ENCODE measurements at regions not wholly inside any gene's neighbourhood (a gene's known extent, or its start where the extent isn't known, plus 50 kb on each side); places are given as distances from the start of the nearest gene placed in this dataset.

- no peak for DNase-seq (ENCODE audit: insufficient read length)
- no peak for TF ChIP-seq TAF1 (IDR thresholded peaks at IDR 0.05; ENCODE audit: borderline replicate concordance, low read depth, low read length)
- TF ChIP-seq POLR2AphosphoS5 (IDR thresholded peaks at IDR 0.05; ENCODE audit: low read depth, low read length), result no peak
- no peak for TF ChIP-seq POLR2A (IDR thresholded peaks at IDR 0.05; ENCODE audit: low read depth, low read length)
- FAIRE-seq, result no peak
These were observed 51.1 kb upstream of the ZNF236 start for GRCh38 chr18:76771192-76771799.

GRCh38 chr18:76767954-76768353 is 54.4 kb upstream of the ZNF236 start:
- DNase-seq (ENCODE audit: insufficient read length) (no peak), FAIRE-seq (no peak)
- TF ChIP-seq TAF1 (IDR thresholded peaks at IDR 0.05; ENCODE audit: borderline replicate concordance, low read depth, low read length) (no peak), POLR2A (IDR thresholded peaks at IDR 0.05; ENCODE audit: low read depth, low read length) (no peak), POLR2AphosphoS5 (IDR thresholded peaks at IDR 0.05; ENCODE audit: low read depth, low read length) (no peak)

- FAIRE-seq, result no peak
- DNase-seq (ENCODE audit: insufficient read length), result no peak
- TF ChIP-seq POLR2AphosphoS5 (IDR thresholded peaks at IDR 0.05; ENCODE audit: low read depth, low read length) (no peak), POLR2A (IDR thresholded peaks at IDR 0.05; ENCODE audit: low read depth, low read length) (no peak), TAF1 (IDR thresholded peaks at IDR 0.05; ENCODE audit: borderline replicate concordance, low read depth, low read length) (no peak)
These were observed 55.9 kb upstream of the ZNF236 start for GRCh38 chr18:76766429-76766828.

GRCh38 chr18:76765649-76766048 is 56.7 kb upstream of the ZNF236 start:
- no peak for TF ChIP-seq POLR2A (IDR thresholded peaks at IDR 0.05; ENCODE audit: low read depth, low read length)
- TF ChIP-seq POLR2AphosphoS5 (IDR thresholded peaks at IDR 0.05; ENCODE audit: low read depth, low read length), result no peak
- no peak for TF ChIP-seq TAF1 (IDR thresholded peaks at IDR 0.05; ENCODE audit: borderline replicate concordance, low read depth, low read length)
- no peak for FAIRE-seq
- DNase-seq (ENCODE audit: insufficient read length), result no peak

- FAIRE-seq (no peak), DNase-seq (ENCODE audit: insufficient read length) (no peak)
- TF ChIP-seq TAF1 (IDR thresholded peaks at IDR 0.05; ENCODE audit: borderline replicate concordance, low read depth, low read length), result no peak
- TF ChIP-seq POLR2A (IDR thresholded peaks at IDR 0.05; ENCODE audit: low read depth, low read length), result no peak
- TF ChIP-seq POLR2AphosphoS5 (IDR thresholded peaks at IDR 0.05; ENCODE audit: low read depth, low read length), result no peak
These were observed 58.0 kb upstream of the ZNF236 start for GRCh38 chr18:76764291-76764901.

DNA sequence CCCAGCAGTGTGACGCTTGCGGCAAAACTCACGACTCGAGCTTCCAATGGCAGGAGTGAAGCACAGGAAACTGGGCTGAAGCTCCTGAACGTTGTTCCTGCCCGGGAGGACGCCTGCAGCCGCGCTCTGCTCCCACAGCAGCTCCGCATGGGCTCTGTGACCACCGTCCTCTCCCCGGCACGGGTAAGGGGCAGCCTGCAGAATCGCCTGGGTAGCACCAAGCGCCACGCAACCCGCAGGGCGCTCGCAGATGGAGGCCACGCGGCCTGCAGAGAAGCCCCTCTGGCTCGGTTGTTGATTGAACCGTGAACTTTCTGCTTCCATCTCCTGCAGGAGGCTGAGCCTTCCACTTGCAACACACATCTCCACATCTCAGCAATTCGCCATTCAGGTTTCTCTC is 63.3 kb upstream of the ZNF236 start:
- DNase-seq (ENCODE audit: insufficient read length) (no peak), FAIRE-seq (no peak)
- no peak for TF ChIP-seq TAF1 (IDR thresholded peaks at IDR 0.05; ENCODE audit: borderline replicate concordance, low read depth, low read length)
- no peak for TF ChIP-seq POLR2AphosphoS5 (IDR thresholded peaks at IDR 0.05; ENCODE audit: low read depth, low read length)
- TF ChIP-seq POLR2A (IDR thresholded peaks at IDR 0.05; ENCODE audit: low read depth, low read length), result no peak

DNA sequence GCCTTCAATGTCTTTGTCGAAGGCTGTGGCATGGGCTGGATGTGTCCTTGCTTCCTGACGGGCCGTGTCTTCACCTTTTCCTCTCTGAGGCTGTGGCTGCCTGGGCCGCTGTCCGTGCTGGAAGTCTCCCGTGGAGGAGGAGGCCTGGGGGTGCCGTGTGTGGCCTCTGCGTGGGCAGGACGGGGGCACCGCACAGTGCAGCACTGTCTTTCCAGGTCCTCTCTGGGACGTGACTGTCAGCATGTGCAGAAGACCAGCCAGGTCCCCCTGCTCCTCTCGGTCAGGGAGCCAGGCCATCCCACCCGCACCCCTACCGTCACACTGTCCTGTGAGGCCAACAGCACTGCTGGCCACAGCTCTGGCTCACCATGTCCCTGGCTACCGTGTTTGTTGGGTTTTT is 64.4 kb upstream of the ZNF236 start:
- TF ChIP-seq POLR2A (IDR thresholded peaks at IDR 0.05; ENCODE audit: low read depth, low read length) (no peak), POLR2AphosphoS5 (IDR thresholded peaks at IDR 0.05; ENCODE audit: low read depth, low read length) (no peak), TAF1 (IDR thresholded peaks at IDR 0.05; ENCODE audit: borderline replicate concordance, low read depth, low read length) (no peak)
- FAIRE-seq (no peak), DNase-seq (ENCODE audit: insufficient read length) (no peak)

- FAIRE-seq (no peak), DNase-seq (ENCODE audit: insufficient read length) (no peak)
- TF ChIP-seq POLR2A (IDR thresholded peaks at IDR 0.05; ENCODE audit: low read depth, low read length), result no peak
- no peak for TF ChIP-seq TAF1 (IDR thresholded peaks at IDR 0.05; ENCODE audit: borderline replicate concordance, low read depth, low read length)
- TF ChIP-seq POLR2AphosphoS5 (IDR thresholded peaks at IDR 0.05; ENCODE audit: low read depth, low read length), result no peak
These were observed 65.0 kb upstream of the ZNF236 start for GRCh38 chr18:76757335-76757734.

DNA sequence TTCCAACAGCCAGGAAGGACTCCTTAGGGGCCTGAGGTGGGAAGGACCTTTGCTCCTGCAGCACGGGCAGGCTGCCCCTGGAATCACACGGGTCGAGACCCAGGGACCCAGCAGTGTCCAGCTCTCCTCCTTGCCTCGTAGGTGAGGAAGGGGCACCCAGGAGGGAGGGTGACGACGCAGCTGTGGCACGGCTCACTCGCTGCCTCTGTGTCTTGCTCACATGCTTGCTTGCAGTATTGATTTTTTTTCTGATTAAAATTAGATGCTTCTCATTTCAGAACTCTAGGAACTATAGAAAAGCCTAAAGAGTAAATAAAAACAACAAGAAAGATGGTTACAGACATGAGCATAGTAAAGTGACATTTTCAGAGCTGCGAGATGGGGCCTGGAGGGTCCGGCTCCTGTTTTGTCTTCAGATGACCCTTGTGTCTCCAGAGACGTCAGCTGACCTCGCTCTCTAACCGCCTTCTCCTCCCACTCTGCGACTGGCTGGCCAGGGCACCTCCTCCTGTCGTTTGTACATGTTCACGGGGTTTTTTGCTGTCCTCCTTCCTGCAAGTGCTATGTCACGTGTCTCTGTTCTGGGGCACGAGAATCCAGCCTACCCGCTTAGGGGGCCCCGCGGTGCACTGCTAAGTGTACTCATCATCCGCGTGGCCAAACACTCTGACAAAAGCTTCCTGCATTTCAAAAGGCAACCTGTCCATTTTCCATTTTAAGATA is 65.7 kb upstream of the ZNF236 start:
- DNase-seq (ENCODE audit: insufficient read length), result no peak

GRCh38 chr18:76754351-76754750 is 68.0 kb upstream of the ZNF236 start:
- no peak for DNase-seq (ENCODE audit: insufficient read length)
- no peak for FAIRE-seq
- no peak for TF ChIP-seq TAF1 (IDR thresholded peaks at IDR 0.05; ENCODE audit: borderline replicate concordance, low read depth, low read length)
- no peak for TF ChIP-seq POLR2A (IDR thresholded peaks at IDR 0.05; ENCODE audit: low read depth, low read length)
- no peak for TF ChIP-seq POLR2AphosphoS5 (IDR thresholded peaks at IDR 0.05; ENCODE audit: low read depth, low read length)

More for the DNA sequence above, 65.7 kb upstream of the ZNF236 start:
- FAIRE-seq, result no peak
- TF ChIP-seq POLR2AphosphoS5 (IDR thresholded peaks at IDR 0.05; ENCODE audit: low read depth, low read length), result no peak
- no peak for TF ChIP-seq TAF1 (IDR thresholded peaks at IDR 0.05; ENCODE audit: borderline replicate concordance, low read depth, low read length)
- TF ChIP-seq POLR2A (IDR thresholded peaks at IDR 0.05; ENCODE audit: low read depth, low read length), result no peak

- DNase-seq (ENCODE audit: insufficient read length), result no peak
- no peak for TF ChIP-seq TAF1 (IDR thresholded peaks at IDR 0.05; ENCODE audit: borderline replicate concordance, low read depth, low read length)
- no peak for TF ChIP-seq POLR2A (IDR thresholded peaks at IDR 0.05; ENCODE audit: low read depth, low read length)
- TF ChIP-seq POLR2AphosphoS5 (IDR thresholded peaks at IDR 0.05; ENCODE audit: low read depth, low read length), result no peak
- no peak for FAIRE-seq
These were observed 70.0 kb upstream of the ZNF236 start for GRCh38 chr18:76752400-76752799.
